ENCODE measurements at regions not wholly inside any gene's neighbourhood (a gene's known extent, or its start where the extent isn't known, plus 50 kb on each side); places are given as distances from the start of the nearest gene placed in this dataset.

DNA sequence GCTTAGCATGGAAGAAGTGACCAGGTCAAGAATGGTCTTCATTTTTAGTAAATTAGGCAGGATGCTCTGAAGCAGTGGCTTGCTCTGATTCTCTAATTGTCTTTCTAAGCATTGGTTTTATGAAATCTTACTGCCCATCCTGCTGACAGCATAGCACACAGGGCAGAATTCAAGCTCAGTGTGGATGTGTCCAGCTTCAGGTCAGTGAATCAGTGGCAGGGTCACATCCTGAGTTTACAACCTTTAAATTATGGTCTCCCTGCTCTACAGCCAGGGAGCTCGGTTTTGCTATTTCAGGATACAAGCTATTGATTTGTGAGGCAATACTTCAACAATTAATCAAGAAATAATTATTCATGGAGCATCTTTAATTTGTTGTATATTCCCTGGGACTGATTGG is 202.3 kb upstream of the RXFP2 start:
- TF ChIP-seq, protein P1, sequence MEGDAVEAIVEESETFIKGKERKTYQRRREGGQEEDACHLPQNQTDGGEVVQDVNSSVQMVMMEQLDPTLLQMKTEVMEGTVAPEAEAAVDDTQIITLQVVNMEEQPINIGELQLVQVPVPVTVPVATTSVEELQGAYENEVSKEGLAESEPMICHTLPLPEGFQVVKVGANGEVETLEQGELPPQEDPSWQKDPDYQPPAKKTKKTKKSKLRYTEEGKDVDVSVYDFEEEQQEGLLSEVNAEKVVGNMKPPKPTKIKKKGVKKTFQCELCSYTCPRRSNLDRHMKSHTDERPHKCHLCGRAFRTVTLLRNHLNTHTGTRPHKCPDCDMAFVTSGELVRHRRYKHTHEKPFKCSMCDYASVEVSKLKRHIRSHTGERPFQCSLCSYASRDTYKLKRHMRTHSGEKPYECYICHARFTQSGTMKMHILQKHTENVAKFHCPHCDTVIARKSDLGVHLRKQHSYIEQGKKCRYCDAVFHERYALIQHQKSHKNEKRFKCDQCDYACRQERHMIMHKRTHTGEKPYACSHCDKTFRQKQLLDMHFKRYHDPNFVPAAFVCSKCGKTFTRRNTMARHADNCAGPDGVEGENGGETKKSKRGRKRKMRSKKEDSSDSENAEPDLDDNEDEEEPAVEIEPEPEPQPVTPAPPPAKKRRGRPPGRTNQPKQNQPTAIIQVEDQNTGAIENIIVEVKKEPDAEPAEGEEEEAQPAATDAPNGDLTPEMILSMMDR (IDR thresholded peaks at IDR 0.05; ENCODE audit: insufficient read depth, low read length, severe bottlenecking), result no peak
- Histone ChIP-seq H3K27me3 (ENCODE audit: control insufficient read depth, insufficient read depth, low read length) (no peaks in the 10 kb centered on the region), H3K4me3 (ENCODE audit: low read depth, low read length) (no peak overlapping the region), H3K36me3 (ENCODE audit: control insufficient read depth, insufficient read depth, low read length) (no peaks in the 10 kb centered on the region)
- FAIRE-seq, result no peak
- no peak for DNase-seq (ENCODE audit: low read depth)

DNA sequence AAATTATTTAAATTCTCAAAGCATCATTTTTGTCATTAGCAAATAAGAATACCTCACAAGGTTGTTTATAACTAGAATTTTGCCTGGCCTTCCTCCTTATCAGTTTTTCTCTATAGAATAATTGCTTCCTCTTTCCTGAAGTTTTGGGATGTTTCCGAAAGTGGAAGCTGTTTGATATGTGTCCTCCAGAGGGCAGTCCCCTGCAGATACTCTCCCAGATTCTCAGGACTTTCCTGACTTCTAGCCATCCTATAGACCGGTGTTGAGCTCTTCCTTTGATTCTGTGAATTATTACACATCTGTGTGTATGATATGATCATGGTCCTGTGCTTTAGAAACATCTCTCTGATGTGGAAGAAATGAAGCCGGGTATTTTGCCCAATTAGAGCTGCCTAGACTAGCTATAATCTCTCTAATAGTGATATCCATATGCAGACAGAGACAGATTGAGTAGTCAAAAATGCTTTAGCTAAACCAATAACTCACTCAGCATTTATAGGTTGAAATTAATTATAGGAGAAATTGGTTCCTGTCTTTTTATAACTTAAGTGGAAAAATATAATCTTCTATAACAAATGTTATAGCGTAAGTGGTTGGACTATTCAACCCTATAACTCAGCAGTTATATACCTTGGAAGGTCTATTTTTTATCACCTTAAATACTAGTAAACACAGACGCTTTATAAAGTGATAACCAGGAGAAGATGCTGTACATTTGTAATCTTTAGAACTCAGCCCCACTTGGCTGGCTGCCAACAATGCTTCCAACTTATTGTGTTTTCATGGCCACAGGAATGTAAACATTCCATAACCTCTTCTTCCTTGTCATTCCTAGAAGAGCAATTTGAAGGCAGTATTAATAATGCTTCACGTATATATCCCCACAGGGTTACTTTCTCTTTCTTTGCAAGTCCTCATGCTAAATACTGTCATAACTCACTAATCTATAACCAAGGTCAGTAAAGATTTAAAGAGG is 201.0 kb upstream of the RXFP2 start:
- no peaks in the 10 kb centered on the region for H3K36me3 ChIP-seq (ENCODE audit: control insufficient read depth, insufficient read depth, low read length)
- FAIRE-seq (no peak), DNase-seq (ENCODE audit: low read depth) (peak; percentile 44)

DNA sequence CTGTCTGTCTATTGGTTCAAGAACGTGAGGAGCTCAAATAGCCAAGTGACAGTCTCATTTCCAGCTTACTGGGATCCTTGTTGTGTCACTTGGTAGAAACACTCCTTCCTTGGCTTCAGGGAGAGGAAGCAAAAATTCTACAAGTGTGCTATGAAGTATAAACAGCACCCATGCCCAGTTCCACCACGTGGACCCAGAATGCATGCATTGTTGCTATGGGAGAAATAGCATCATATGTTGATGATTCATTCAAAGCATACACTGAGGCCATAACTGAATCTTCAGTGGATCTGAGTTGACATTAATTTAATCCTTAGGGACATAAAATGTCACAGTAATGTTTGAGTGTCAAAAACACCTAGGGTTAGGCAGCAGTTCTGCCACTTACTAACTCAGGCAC is 199.0 kb upstream of the RXFP2 start:
- DNase-seq (ENCODE audit: low read depth) (peak; percentile 2), FAIRE-seq (no peak)
- Histone ChIP-seq H3K27me3 (ENCODE audit: control insufficient read depth, insufficient read depth, low read length) (no peaks in the 10 kb centered on the region), H3K4me3 (ENCODE audit: low read depth, low read length) (no peak overlapping the region), H3K36me3 (ENCODE audit: control insufficient read depth, insufficient read depth, low read length) (no peaks in the 10 kb centered on the region)
- TF ChIP-seq, protein P1 (IDR thresholded peaks at IDR 0.05; ENCODE audit: insufficient read depth, low read length, severe bottlenecking), result no peak

More for the DNA sequence above, 201.0 kb upstream of the RXFP2 start:
- Histone ChIP-seq H3K27me3 (ENCODE audit: control insufficient read depth, insufficient read depth, low read length) (no peaks in the 10 kb centered on the region), H3K4me3 (ENCODE audit: low read depth, low read length) (no peak overlapping the region)
- TF ChIP-seq, protein P1 (IDR thresholded peaks at IDR 0.05; ENCODE audit: insufficient read depth, low read length, severe bottlenecking), result peak; percentile 53

DNA sequence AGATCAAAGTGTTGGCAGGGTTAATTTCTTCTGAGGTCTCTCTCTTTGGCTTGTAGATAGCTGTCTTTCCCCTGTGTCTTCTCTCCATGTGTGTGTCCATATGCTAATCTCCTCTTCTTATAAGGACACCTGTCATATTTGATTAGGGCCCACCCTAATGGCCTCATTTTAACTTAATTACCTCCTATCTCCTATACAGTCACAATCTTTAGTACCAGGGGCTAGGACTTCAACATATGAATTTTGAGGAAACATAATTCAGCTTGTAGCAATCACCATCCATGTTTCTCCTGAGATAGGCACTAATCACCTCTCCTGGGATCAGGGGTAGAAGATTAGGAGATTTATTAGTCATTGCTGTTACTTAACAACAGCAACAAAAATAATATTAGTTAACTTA is 196.1 kb upstream of the RXFP2 start:
- Histone ChIP-seq H3K4me3 (ENCODE audit: low read depth, low read length) (no peak overlapping the region), H3K27me3 (ENCODE audit: control insufficient read depth, insufficient read depth, low read length) (no peaks in the 10 kb centered on the region), H3K36me3 (ENCODE audit: control insufficient read depth, insufficient read depth, low read length) (no peaks in the 10 kb centered on the region)
- DNase-seq (ENCODE audit: low read depth) (no peak), FAIRE-seq (no peak)
- TF ChIP-seq, protein P1 (IDR thresholded peaks at IDR 0.05; ENCODE audit: insufficient read depth, low read length, severe bottlenecking), result no peak

DNA sequence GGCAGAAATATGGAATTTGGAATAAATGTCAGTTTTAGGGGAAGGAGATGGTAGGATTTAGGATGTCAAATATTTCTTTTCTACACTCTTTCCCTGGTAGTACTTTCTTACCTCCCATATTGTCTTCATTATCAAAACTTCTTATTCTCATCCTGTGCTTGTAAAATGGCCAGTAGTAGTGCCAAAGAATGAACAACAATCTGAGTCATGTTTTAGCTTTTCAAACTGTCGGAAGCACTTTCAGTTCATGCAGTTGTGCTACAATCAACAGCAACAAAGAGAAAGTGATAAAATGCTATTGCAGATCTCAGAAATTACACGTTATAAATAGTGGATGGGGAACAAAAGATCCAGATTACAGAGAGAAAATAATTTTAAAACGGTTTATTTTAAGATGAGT is 193.7 kb upstream of the RXFP2 start:
- no peak for DNase-seq (ENCODE audit: low read depth)
- FAIRE-seq, result no peak
- no peak overlapping the region for H3K4me3 ChIP-seq (ENCODE audit: low read depth, low read length)

More for the DNA sequence above, 193.7 kb upstream of the RXFP2 start:
- Histone ChIP-seq H3K36me3 (ENCODE audit: control insufficient read depth, insufficient read depth, low read length) (no peaks in the 10 kb centered on the region), H3K27me3 (ENCODE audit: control insufficient read depth, insufficient read depth, low read length) (no peaks in the 10 kb centered on the region)
- TF ChIP-seq, protein P1 (IDR thresholded peaks at IDR 0.05; ENCODE audit: insufficient read depth, low read length, severe bottlenecking), result no peak

All from bronchial epithelial cell (primary cell).